NCI-H1105 (cell line): ENCODE measurements at regions not wholly inside any gene's neighbourhood (a gene's known extent, or its start where the extent isn't known, plus 50 kb on each side); places are given as distances from the start of the nearest gene placed in this dataset.

Source experiments
- DNase-seq: peaks from one replicate; lab custom pipeline; 2025; lab: John Stamatoyannopoulos, UW

DNA sequence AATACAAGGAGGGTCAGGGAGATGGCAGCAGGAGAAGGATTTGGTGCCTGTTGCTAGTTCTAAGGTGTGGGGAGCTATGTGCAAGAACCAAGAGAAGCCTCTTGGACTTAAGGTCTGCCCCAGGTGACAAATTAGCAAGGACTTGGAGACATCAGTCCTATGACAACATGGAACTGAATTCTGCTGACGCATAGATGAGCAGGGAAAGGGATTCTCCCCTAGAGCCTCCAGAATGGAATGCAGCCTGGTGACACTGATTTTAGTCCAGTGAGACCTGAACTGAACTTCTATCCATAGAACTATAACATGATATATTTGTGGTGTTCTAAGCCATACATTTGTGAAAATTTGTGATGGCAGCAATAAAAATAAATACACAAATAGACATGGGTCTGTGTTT lies 215.6 kb downstream of the ESM1 start:
- no peak for DNase-seq

DNA sequence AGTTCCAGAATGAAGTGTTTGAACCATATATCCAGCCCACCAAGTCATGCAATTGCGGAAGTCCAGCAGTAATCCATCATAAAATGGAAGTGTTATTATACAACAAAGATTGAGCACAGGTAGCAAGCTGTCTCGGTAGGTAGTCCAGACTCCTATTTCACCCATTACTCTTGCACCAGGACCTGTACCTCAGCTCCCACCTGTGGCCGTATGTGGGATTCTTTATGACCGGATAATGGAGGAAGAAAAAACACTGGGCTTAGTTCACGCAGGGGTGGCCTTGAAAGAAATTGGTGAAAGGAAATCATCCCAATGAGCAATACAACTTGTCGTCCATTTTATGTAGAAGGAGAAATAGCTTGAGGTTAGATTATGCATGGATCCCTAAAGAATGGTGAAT lies 216.3 kb downstream of the ESM1 start:
- no peak for DNase-seq

- DNase-seq: no peak
Observed at GRCh38 chr5:54766748-54767147, 218.6 kb downstream of the ESM1 start.

- DNase-seq: no peak
Observed at GRCh38 chr5:54765165-54766028, 220.0 kb downstream of the ESM1 start.

GRCh38 chr5:54764102-54765090 lies 221.0 kb downstream of the ESM1 start:
- no peak for DNase-seq

DNA sequence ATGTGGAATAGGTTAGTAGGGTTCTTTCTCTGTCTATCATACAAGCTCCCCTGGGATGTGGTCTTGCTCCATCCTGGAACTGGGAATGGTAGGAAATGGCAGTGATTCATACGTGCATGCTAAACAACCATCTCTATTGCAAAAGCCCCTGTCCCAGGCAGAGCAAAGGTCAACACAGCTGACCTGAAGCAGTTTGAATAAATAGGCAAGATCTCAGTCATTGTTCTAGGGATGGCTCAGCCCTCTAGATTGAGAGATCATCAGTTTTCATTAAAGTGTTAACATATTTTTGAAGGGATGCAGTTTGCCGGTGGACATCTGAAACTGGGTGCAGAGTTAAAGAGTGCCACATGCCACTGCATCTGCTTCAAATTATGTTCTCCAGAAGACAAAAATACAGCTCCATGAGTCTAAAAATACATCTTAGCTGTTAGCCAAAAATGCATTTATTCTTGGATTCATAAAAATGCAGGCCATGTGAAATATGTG lies 224.1 kb downstream of the ESM1 start:
- no peak for DNase-seq

DNA sequence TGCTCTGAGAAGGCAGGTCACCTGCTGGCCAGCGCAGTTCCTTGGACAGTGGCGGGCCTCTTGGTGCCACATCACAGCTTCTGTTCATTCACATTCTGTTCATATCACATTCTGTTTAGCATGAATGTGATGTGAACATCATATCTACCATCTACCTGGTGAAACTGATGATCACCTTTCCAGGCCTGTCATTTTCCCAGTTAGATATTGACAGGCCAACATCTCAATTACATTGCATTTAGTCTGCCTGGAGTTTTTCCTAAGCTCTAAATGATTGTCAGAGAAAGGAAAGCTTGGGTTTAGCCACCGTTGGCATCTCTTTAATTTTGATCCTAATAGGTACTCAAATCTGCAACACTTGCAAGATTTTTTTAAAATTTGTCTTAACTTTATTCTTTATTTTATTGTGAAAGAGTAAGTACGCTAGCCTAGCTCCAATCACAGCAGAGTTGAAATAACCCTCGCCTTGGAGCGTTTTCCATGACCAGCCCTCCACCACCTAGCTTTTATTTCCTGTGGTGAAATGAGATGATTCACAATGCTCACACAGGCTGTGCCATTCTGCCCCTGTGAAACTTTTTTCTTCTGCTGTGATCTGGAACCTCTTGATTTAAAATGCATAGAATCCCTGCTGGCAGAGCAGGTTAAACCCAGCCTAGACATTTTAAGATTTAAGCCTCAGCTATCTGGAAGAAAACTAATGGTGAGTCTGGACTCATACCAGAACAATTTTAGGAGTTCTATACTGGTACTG lies 225.0 kb downstream of the ESM1 start:
- DNase-seq: no peak

DNA sequence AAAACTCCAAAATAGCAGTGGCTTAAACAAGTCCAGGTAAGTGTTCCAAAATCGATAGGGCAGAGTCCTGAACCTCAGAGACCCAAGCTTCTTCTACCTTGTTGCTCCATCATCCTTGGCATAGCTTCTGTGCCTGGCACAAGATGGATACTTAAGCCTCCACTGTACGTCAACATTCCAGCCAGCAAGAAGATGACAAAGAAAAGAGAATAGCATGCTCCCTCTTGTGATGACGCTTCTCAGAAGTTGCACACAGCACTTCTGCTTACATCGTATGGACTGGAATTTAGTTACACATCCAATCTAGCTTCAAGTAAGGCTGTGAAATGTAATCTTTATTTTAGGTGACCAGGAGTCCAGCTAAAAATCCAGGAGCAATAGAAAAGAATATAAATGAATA lies 227.4 kb downstream of the ESM1 start:
- DNase-seq: no peak

- DNase-seq: no peak
Observed at GRCh38 chr5:54757541-54757940, 227.9 kb downstream of the ESM1 start.

DNA sequence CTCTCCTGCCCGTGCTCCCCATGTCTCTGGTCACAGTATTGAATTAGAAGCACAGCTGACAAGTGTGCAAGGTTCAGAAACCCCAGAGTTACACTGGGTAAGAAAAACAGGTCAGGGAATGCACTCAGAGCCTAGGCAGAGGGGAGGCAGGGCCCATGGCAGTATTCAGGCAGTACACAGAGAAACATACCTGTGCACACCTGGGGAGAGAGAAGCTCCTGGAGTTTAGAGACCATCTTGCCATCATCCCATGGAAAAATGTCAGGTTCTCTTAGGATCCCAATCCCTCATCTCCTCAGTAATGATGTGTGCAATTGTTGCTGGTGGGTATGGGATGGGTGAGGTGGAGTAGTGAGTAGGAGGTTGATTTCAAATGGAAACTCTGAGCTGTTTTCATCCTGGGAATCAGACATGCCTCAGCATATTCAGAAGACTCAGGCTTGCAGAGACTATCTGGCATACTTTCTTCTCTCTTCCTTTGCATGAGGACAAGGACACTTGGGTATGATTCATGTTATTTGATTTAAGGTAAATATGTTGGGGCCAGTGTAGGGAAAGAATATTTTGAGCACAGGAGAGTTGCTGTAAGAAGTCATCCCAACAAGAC lies 228.5 kb downstream of the ESM1 start:
- DNase-seq: no peak

GRCh38 chr5:54756301-54756700 lies 229.1 kb downstream of the ESM1 start:
- no peak for DNase-seq

- DNase-seq: no peak
Observed at GRCh38 chr5:54754878-54755277, 230.5 kb downstream of the ESM1 start.

DNA sequence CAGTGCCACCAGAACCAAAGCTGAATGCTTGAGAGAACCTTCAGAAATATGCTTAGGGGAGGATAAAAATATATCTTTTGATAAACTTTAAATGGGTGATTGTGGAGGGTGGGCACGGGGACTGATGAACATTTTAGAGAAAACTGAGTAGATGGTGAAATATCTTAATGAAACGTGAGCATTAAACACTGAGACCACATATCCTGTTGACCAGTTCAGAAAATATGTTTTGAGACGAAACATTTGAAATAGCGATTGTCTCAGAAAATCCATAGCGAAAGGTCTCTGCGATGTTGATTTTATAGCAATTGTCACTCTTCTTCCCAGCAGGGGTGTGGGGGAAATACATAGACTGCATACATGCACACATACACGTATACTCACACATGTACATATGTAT lies 231.0 kb downstream of the ESM1 start:
- no peak for DNase-seq

- DNase-seq: no peak
Observed at GRCh38 chr5:54753753-54754152, 231.6 kb downstream of the ESM1 start.

DNA sequence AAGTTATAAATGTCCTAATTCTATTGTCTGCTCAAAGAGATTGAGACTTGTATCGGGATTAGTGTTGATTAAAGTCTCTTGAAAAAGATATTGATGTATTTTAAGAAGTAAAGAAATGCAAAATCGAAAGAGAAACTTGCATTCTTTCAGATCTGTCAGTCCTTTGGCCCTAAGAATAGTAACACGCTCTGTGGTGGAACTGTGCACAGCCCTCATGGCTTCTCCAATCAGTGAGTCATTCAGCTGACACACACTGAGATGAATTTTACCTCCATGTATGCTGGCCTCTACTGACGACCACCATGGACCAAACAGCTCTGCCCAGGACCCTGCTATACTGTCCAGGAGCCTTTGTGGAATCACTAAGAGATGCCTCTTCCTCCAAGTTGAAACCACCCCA lies 232.4 kb downstream of the ESM1 start:
- DNase-seq: no peak

GRCh38 chr5:54748527-54748926 lies 231.0 kb downstream of the SNX18 start:
- DNase-seq: no peak

DNA sequence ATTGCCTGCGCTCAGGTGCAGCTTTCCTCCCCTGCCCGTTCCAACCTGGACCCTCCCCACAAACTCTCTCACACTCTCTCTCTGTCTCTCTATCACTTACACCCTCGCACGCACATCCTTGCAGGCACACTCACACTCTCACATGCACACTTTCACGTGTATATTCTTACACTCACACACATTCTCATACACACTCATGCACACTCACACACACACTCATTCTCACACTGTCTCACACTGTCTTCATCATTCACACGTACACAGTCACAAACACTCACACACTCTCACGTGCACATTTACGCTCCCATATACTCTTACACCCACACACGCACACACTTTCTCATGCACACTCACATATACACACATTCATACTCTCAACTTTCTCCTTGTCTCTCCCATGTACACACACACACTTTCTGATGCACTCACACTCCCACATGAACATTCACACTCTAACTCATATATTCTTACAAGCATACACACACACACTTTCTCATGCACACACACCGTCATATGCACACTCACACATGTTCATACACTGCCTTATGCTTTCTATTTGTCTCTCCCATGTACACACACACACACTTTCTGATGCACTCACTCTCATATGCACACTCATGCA lies 229.3 kb downstream of the SNX18 start:
- no peak for DNase-seq

- no peak for DNase-seq
Observed at GRCh38 chr5:54746346-54746745, 228.8 kb downstream of the SNX18 start.

GRCh38 chr5:54745599-54745998 lies 228.0 kb downstream of the SNX18 start:
- DNase-seq: no peak

- DNase-seq: no peak
Observed at GRCh38 chr5:54743997-54744788, 226.6 kb downstream of the SNX18 start.
